SK-MEL-5 (cell line): ENCODE measurements at regions not wholly inside any gene's neighbourhood (a gene's known extent, or its start where the extent isn't known, plus 50 kb on each side); places are given as distances from the start of the nearest gene placed in this dataset.
A peak's percentile ranks its signal among the peaks of the same experiment; 100 is the strongest.
"Not testable (repeated sequence)": the region's sequence is repeated elsewhere in the genome, so short reads cannot be mapped to it uniquely, and the experiment has no call there.

Source experiments
- DNase-seq: peaks from one replicate; pipeline ENCODE4 v3.0.0-alpha.2; 2016; ENCODE audit warnings: low read depth, low spot score
- in situ Hi-C: cut with HindIII; loops from 2 replicates; pipeline ENCODE4 v1.10.0; 2016; ENCODE audit warnings: low sequenced_read_pairs, high pct_unique_total_duplicates, low pct_unique_long_range_greater_than_20kb

DNA sequence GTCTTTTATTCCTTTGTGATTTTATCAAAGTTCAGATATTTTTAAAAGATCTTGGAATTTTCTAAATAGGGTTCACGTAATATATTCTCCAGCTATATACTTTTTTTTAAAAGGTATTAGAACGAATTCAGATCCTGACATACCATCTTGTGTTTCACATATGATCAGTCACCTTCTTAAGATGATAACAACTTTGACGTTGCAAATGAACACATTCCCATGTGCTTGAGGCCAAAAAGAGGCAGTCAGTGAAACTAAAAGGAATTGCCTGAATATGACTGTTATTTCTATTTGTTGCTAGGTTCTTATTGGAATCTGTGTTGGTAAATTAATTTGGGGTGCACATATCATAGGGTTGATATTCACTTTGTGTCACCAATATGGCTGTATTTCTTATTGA is 310.1 kb downstream of the MDFIC start:
- in situ Hi-C loops, result no loop called here
- DNase-seq, result no peak

DNA sequence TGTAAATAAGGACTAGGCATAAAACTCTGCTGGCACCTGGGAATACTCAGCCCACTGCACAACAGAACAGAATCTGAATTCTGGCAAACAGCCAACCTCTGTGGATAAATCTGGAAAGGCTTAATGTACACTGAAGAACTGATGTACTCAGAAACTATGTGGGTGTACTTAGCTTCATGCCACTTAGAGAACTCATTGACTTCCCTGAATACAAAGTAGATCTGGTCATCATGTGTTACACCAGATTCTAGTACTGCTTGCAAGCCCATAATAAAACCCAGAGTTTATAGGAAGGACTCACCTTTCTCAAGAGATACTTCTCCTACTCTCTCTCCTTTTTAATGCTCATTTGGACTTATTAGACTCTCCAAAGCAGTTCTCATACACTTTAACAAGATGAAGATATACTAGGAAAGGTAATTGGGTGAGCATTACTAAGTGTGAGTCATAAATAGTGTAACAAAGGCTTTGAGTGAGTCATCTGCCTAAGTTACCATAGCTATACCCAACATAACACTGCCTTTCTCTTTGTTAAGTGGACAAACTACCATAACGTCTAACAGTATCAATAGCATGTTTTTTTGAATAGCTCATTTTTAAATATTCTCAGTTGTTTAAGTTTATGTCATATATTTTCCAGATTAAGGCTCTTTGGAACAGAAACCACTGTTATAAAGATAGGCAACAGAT is 309.1 kb downstream of the MDFIC start:
- peak; percentile 33 for DNase-seq
- in situ Hi-C loops, result no loop called here

DNA sequence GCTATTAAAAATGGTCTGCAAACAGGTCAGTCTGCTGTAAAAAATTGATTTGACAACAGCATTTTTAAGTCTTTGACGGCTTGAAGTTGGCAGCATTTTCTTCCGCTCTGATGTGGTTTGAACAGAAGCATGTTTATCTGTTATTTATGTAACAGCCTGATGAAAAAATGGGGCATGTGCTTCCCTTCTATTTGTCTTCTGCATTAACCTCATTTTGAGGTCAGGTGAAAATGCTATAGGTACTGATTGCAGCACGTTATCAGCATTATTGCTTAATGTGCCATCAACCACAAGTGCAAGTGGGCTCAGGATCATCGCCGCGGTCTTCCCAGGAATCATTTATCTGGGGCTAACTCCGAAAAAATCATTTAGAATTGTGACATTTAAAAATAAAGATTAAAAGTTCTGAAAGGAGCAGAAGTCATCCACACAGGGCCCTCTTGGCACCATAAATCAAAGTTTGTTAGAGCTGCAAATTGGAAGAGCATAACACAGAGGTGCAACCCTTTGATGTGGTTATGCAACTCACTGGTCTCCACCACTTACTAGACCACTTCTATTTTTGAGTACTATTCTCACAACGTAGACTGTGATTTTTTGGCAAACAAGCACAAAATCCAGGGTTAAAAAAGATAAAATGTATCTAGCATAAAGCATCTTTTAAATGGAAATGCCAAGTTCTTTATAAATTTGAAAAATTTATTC is 307.7 kb downstream of the MDFIC start:
- DNase-seq, result no peak

GRCh38 chr7:115227473-115228235 is 305.8 kb downstream of the MDFIC start:
- in situ Hi-C loops, result no loop called here
- DNase-seq, result no peak

More for the DNA sequence above, 307.7 kb downstream of the MDFIC start:
- in situ Hi-C loops, result no loop called here

DNA sequence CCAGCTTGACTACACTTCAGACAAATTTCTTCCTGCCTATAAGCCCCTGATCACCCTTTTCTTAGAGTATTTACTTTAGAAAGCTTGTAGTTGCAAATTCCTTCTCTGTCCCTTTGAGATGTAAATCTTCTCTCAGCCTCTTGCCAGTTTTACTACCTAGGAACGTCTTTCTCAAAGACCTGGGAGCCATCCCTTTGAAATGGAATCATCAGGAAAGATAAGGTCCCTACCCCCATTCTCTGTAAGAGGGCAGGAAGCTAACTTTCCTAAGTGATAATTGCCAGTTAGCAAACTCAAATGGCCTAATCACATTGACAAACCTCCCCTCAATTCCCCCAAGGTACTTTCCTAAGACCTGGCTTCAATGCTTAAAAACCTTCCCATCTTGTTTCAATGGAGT is 304.5 kb downstream of the MDFIC start:
- in situ Hi-C loops, result no loop called here
- no peak for DNase-seq

GRCh38 chr7:115224922-115225321 is 303.0 kb downstream of the MDFIC start:
- DNase-seq, result no peak
- in situ Hi-C loops, result no loop called here

DNA sequence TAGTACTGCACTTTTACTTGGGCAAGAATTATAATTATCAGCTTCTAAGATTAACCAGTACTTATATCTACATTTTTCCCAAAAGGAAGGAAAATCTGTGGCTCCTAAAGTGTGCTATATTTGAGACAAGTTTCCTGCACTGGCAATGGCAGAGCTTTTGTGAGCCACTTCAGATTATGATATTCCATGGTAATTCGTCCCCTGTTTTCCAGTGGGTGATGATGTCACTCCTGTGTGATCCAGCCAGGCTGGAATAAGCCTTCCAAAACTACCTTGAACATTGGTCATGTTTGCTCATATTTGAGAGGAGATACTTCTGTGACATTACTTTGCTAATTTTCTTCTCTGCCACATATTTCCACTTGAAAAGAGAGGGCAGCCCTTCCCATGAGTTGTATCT is 302.1 kb downstream of the MDFIC start:
- in situ Hi-C loops, result no loop called here
- no peak for DNase-seq

DNA sequence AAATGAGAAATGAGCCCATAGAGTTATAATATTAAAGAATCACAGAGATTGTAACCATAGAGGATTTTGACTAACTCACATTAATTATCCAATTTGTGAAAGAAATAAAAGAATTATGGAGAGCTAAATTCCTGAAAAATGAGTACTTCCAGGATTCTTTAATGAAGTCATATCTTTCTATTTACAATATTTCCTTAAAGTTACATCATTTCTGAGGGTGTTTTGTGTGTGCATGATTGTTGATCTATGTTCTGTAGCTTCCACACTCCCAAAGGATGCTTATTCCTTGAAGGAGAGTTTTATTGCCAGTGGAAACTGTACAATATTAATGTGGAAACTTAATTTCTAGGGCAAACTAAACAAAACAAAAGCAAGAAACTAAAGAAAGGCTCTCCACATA is 299.6 kb downstream of the MDFIC start:
- in situ Hi-C loops, result no loop called here
- DNase-seq, result no peak

- DNase-seq, result no peak
Observed at GRCh38 chr7:115218076-115218475, 296.2 kb downstream of the MDFIC start.

GRCh38 chr7:115217373-115217772 is 295.5 kb downstream of the MDFIC start:
- peak; percentile 39 for DNase-seq
- in situ Hi-C loops, result no loop called here

More at GRCh38 chr7:115218076-115218475, 296.2 kb downstream of the MDFIC start:
- in situ Hi-C loops, result no loop called here

- in situ Hi-C loops, result no loop called here
- no peak for DNase-seq
Observed at GRCh38 chr7:115216652-115217051, 294.8 kb downstream of the MDFIC start.

- in situ Hi-C loops, result no loop called here
- DNase-seq, result no peak
Observed at GRCh38 chr7:115211171-115211570, 289.3 kb downstream of the MDFIC start.

- no peak for DNase-seq
- in situ Hi-C loops, result no loop called here
Observed at GRCh38 chr7:115210552-115210951, 288.7 kb downstream of the MDFIC start.

DNA sequence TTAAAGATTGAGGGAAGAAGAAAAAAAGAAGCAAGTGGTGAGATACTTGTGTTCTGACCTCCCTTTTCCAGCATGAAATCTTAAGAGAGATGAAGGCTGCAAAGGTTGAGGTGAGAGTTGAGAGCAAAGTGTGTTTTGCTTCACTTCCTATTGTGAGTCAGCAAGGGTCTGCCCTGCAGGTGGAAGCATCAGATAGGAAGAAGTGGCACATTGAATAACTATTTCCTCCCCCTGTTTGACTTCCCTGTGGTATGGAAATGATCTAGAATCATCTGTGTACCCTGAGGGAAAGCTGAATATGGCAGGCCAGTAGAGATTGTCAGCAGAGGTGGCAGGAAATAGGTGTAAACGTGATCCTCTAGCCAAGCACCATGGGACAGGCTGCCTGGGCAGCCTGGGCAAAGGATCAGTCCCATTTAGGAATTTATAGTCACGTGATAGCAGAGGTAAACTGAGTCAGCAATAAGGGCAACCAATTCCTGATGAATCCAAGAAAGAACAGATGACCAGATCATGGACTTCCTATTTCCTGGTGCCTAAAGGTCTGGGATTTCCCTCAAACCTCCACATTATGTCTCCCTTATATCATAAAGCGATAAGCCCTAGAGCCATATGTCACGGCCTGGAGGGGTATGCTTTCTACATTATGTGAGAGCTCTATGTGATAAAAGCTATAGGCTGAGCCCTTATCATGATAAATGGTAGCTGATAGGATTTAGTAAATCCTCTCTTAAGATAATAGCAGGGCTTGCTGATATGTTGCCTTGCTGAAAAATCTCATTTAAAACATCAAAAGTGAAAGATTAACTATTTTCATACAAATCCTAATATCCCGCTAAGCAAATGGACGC is 287.0 kb downstream of the MDFIC start:
- no peak for DNase-seq
- in situ Hi-C loops, result no loop called here

- in situ Hi-C loops, DNase-seq: not testable (repeated sequence)
Observed at GRCh38 chr7:115206374-115206773, 284.5 kb downstream of the MDFIC start.

GRCh38 chr7:115198143-115198542 is 276.2 kb downstream of the MDFIC start:
- DNase-seq, result no peak
- in situ Hi-C loops, result no loop called here

GRCh38 chr7:115195208-115195607 is 273.3 kb downstream of the MDFIC start:
- no peak for DNase-seq

GRCh38 chr7:115191526-115191925 is 269.6 kb downstream of the MDFIC start:
- no peak for DNase-seq
- in situ Hi-C loops, result no loop called here

More at GRCh38 chr7:115195208-115195607, 273.3 kb downstream of the MDFIC start:
- in situ Hi-C loops, result no loop called here
